ENCODE measurements at regions not wholly inside any gene's neighbourhood (a gene's known extent, or its start where the extent isn't known, plus 50 kb on each side); places are given as distances from the start of the nearest gene placed in this dataset.

DNA sequence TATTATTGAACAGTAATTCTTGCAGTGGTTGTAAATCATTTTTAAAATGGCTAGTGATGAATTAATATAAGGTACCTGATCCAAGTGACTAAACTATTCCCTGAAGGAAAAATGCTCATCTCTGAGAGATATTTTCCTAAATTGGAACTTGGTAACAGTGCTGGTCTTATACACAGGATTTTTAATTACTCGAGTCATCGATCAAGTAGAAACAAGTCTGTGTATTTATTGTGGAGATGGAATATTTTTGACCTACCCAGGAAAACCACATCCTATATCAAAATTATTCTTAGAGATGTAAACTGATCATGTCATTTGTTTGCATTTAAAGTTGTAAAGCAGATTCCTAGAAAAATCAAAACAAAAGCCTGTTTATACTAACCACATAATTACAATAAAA lies 166.9 kb downstream of the MOXD1 start:
- TF ChIP-seq, protein P1, sequence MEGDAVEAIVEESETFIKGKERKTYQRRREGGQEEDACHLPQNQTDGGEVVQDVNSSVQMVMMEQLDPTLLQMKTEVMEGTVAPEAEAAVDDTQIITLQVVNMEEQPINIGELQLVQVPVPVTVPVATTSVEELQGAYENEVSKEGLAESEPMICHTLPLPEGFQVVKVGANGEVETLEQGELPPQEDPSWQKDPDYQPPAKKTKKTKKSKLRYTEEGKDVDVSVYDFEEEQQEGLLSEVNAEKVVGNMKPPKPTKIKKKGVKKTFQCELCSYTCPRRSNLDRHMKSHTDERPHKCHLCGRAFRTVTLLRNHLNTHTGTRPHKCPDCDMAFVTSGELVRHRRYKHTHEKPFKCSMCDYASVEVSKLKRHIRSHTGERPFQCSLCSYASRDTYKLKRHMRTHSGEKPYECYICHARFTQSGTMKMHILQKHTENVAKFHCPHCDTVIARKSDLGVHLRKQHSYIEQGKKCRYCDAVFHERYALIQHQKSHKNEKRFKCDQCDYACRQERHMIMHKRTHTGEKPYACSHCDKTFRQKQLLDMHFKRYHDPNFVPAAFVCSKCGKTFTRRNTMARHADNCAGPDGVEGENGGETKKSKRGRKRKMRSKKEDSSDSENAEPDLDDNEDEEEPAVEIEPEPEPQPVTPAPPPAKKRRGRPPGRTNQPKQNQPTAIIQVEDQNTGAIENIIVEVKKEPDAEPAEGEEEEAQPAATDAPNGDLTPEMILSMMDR (IDR thresholded peaks at IDR 0.05 in 2 of 3, conservative IDR thresholded peaks at IDR 0.05 in 1 of 3; ENCODE audit: control insufficient read depth in 2 of 3, extremely low read depth in 1 of 3, insufficient read depth in 1 of 3, low read depth in 3 of 3, low read length in 3 of 3) = no peak
- TF ChIP-seq EZH2 (IDR thresholded peaks at IDR 0.05; ENCODE audit: borderline replicate concordance, control insufficient read depth, low read depth, low read length) = no peak
- TF ChIP-seq, protein P2, sequence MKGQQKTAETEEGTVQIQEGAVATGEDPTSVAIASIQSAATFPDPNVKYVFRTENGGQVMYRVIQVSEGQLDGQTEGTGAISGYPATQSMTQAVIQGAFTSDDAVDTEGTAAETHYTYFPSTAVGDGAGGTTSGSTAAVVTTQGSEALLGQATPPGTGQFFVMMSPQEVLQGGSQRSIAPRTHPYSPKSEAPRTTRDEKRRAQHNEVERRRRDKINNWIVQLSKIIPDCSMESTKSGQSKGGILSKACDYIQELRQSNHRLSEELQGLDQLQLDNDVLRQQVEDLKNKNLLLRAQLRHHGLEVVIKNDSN (IDR thresholded peaks at IDR 0.05; ENCODE audit: borderline replicate concordance, extremely low read length, insufficient read depth, low read depth, low read length) = no peak
- TF ChIP-seq ATF7 (IDR thresholded peaks at IDR 0.05; ENCODE audit: low read depth) = no peak
- TF ChIP-seq POLR2A (IDR thresholded peaks at IDR 0.05; ENCODE audit: low read depth, low read length) = no peak
- TF ChIP-seq TAF1 (IDR thresholded peaks at IDR 0.05; ENCODE audit: borderline replicate concordance, low read depth, low read length) = no peak
- no peak for TF ChIP-seq RAD21 (IDR thresholded peaks at IDR 0.05; ENCODE audit: insufficient read depth, low read depth, low read length)
- no peak for TF ChIP-seq STAT3 (IDR thresholded peaks at IDR 0.05; ENCODE audit: low read depth, low read length)
- no peak for TF ChIP-seq POLR2AphosphoS5 (IDR thresholded peaks at IDR 0.05; ENCODE audit: low read length)
- TF ChIP-seq, protein P3, sequence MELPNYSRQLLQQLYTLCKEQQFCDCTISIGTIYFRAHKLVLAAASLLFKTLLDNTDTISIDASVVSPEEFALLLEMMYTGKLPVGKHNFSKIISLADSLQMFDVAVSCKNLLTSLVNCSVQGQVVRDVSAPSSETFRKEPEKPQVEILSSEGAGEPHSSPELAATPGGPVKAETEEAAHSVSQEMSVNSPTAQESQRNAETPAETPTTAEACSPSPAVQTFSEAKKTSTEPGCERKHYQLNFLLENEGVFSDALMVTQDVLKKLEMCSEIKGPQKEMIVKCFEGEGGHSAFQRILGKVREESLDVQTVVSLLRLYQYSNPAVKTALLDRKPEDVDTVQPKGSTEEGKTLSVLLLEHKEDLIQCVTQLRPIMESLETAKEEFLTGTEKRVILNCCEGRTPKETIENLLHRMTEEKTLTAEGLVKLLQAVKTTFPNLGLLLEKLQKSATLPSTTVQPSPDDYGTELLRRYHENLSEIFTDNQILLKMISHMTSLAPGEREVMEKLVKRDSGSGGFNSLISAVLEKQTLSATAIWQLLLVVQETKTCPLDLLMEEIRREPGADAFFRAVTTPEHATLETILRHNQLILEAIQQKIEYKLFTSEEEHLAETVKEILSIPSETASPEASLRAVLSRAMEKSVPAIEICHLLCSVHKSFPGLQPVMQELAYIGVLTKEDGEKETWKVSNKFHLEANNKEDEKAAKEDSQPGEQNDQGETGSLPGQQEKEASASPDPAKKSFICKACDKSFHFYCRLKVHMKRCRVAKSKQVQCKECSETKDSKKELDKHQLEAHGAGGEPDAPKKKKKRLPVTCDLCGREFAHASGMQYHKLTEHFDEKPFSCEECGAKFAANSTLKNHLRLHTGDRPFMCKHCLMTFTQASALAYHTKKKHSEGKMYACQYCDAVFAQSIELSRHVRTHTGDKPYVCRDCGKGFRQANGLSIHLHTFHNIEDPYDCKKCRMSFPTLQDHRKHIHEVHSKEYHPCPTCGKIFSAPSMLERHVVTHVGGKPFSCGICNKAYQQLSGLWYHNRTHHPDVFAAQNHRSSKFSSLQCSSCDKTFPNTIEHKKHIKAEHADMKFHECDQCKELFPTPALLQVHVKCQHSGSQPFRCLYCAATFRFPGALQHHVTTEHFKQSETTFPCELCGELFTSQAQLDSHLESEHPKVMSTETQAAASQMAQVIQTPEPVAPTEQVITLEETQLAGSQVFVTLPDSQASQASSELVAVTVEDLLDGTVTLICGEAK (IDR thresholded peaks at IDR 0.05; ENCODE audit: borderline replicate concordance) = no peak
- no peak for TF ChIP-seq NFYB (IDR thresholded peaks at IDR 0.05; ENCODE audit: insufficient read depth, low read depth, low read length)

Data from GM12878 (cell line).